Smooth muscle cell (in vitro differentiated cells): ENCODE measurements at regions not wholly inside any gene's neighbourhood (a gene's known extent, or its start where the extent isn't known, plus 50 kb on each side); places are given as distances from the start of the nearest gene placed in this dataset.
A peak's percentile ranks its signal among the peaks of the same experiment; 100 is the strongest.

Experiments used
- DNase-seq: peaks from one replicate; lab custom pipeline; 2025; ENCODE audit not compliant: unreplicated experiment; lab: John Stamatoyannopoulos, UW
- H2AFZ ChIP-seq: fragments of 200-600 bp; sonication (generic); 2 replicates; pipeline ENCODE4 v1.6.0; 2016; ENCODE audit warnings: antibody characterized with exemption, low read depth, mild to moderate bottlenecking
- H3F3A ChIP-seq: fragments of 200-600 bp; sonication (generic); 2 replicates; pipeline ENCODE4 v1.6.0; 2017; ENCODE audit warnings: antibody characterized with exemption, low read depth
- H3K27ac ChIP-seq: fragments of 200-600 bp; sonication (generic); 2 replicates; pipeline ENCODE4 v1.5.1; 2016; ENCODE audit warnings: low read depth, mild to moderate bottlenecking
- H3K27me3 ChIP-seq: fragments of 200-600 bp; sonication (generic); 2 replicates; pipeline ENCODE4 v1.6.1; 2016; ENCODE audit warnings: low read depth, mild to moderate bottlenecking
- H3K36me3 ChIP-seq: fragments of 200-600 bp; sonication (generic); 2 replicates; pipeline ENCODE4 v1.5.1; 2016; ENCODE audit warnings: low read depth
- H3K4me1 ChIP-seq: fragments of 200-600 bp; sonication (generic); 2 replicates; pipeline ENCODE4 v1.5.1; 2016; ENCODE audit warnings: low read depth
- H3K4me2 ChIP-seq: fragments of 200-600 bp; sonication (generic); 2 replicates; pipeline ENCODE4 v1.6.0; 2016; ENCODE audit warnings: mild to moderate bottlenecking
- H3K4me3 ChIP-seq: fragments of 200-600 bp; sonication (generic); 2 replicates; pipeline ENCODE4 v1.5.1; 2016; ENCODE audit warnings: mild to moderate bottlenecking
- H3K79me2 ChIP-seq: fragments of 200-600 bp; sonication (generic); 2 replicates; pipeline ENCODE4 v1.6.0; 2016; ENCODE audit warnings: low read depth, mild to moderate bottlenecking
- H3K9ac ChIP-seq: fragments of 200-600 bp; sonication (generic); 2 replicates; pipeline ENCODE4 v1.6.0; 2016; ENCODE audit warnings: low read depth
- H3K9me3 ChIP-seq: fragments of 200-600 bp; sonication (generic); replicated peaks from 2 replicates; pipeline ENCODE4 v1.5.1; 2016; ENCODE audit warnings: low read depth
- H4K20me1 ChIP-seq: fragments of 200-600 bp; sonication (generic); 2 replicates; pipeline ENCODE4 v1.6.0; 2016; ENCODE audit warnings: low read depth
- WGBS: methylation state at CpG from one replicate; pipeline ENCODE4 v1.1.7; 2016; ENCODE audit warnings: low lambda C conversion rate; 5-methylcytosine and 5-hydroxymethylcytosine counted together
- TF ChIP-seq, protein P1 (sequence below): fragments of 200-600 bp; sonication (generic); IDR thresholded peaks from 2 replicates; pipeline ENCODE4 v1.5.1; 2017; ENCODE audit warnings: borderline replicate concordance, mild to moderate bottlenecking, antibody characterized with exemption; ENCODE audit not compliant: insufficient read depth, poor library complexity, severe bottlenecking

DNA sequence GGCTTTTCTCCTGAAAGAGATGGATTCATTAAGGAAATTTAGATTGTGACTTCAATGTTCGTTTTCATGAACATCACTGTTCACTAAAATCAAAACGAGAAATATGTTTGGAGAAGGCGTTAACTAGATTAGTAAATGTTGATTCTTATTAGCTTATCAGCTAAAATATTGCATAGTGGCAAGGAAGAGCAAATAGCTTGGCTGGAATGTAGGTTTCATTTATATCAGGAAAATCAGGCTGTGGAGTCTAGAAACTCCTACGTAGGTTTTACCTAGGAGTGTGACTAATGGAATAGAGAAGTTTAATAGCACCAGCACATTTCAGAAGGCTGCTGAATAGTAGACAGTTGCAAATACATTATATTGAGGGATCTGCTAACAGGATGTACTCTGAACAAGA lies 344.9 kb downstream of the LIG4 start:
- Histone ChIP-seq H3K4me1 (peaks cover 8% of the 10 kb centered on the region), H3F3A (no peaks in the 10 kb centered on the region), H3K4me3 (no peak overlapping the region), H3K27me3 (peaks cover 40% of the 10 kb centered on the region), H4K20me1 (peaks cover 3% of the 10 kb centered on the region), H3K27ac (no peak overlapping the region), H3K4me2 (no peak overlapping the region), H3K36me3 (no peaks in the 10 kb centered on the region), H3K79me2 (no peaks in the 10 kb centered on the region), H3K9me3 (no peaks in the 10 kb centered on the region), H3K9ac (no peak overlapping the region), H2AFZ (no peak overlapping the region)
- whole genome bisulfite sequencing, result 82% methylated on average over 4 of the region's 4 CpGs
- TF ChIP-seq, protein P1, sequence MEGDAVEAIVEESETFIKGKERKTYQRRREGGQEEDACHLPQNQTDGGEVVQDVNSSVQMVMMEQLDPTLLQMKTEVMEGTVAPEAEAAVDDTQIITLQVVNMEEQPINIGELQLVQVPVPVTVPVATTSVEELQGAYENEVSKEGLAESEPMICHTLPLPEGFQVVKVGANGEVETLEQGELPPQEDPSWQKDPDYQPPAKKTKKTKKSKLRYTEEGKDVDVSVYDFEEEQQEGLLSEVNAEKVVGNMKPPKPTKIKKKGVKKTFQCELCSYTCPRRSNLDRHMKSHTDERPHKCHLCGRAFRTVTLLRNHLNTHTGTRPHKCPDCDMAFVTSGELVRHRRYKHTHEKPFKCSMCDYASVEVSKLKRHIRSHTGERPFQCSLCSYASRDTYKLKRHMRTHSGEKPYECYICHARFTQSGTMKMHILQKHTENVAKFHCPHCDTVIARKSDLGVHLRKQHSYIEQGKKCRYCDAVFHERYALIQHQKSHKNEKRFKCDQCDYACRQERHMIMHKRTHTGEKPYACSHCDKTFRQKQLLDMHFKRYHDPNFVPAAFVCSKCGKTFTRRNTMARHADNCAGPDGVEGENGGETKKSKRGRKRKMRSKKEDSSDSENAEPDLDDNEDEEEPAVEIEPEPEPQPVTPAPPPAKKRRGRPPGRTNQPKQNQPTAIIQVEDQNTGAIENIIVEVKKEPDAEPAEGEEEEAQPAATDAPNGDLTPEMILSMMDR, result no peak
- DNase-seq, result no peak

DNA sequence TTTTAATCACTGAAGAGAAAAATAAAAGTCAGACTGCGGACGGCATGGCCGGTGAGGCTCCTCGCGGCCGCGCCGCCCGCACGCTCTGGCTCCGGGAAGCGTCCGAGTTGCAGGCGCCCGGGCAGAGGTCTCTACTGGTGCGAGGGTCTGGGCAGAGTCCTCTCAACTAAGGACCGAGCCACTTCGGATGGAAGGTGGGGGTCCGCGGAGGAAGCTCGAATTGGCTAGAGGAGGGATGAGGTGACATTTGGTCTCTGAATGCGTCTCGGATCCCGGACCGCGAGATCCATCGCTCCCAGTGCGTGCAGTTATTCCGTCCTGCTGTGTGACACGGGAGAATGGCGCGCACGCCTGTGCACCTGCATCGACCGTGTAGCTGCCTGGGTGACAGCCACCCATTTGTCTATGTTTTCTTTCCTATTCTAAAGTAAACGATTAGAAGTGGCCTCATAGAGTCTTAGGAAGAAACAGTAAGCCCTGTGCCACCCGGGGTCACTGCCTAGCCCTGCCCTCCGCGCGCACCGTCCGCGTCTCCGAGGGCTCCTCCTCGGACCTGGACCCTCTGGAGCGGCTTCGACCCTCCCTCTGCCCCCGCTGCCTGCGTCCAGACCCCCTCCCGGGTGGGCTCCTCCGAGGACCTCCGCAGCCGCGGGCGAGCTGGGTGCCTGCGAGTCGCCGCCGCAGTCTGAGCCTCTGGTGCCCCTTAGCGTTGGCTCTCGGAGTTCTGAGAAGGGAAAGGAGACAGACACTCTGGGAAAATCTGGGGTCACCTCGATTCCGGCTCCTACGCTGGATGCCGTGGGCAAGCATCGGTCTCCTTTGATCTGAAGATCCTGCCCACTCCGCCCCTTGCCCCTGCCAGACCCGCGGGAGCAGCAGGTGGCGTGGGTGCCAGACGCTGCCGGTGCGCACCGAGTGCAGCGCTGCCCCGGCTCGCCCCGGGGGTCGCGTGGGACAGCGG lies 347.4 kb downstream of the LIG4 start:
- TF ChIP-seq, protein P1, result peak; percentile 43
- peak overlapping the region; percentile 95 for H3K4me2 ChIP-seq
- H3K27ac ChIP-seq, result no peak overlapping the region
- H3K36me3 ChIP-seq, result no peaks in the 10 kb centered on the region
- H3K27me3 ChIP-seq, result peaks cover 47% of the 10 kb centered on the region
- under 1% methylated on average over 81 of the region's 81 CpGs for WGBS
- H3F3A ChIP-seq, result no peaks in the 10 kb centered on the region
- peak overlapping the region; percentile 62 for H2AFZ ChIP-seq
- H3K9me3 ChIP-seq, result no peaks in the 10 kb centered on the region
- H3K79me2 ChIP-seq, result no peaks in the 10 kb centered on the region
- DNase-seq, result peak; percentile 21
- H3K9ac ChIP-seq, result no peak overlapping the region
- peak overlapping the region; percentile 66 for H3K4me3 ChIP-seq
- peaks cover 28% of the 10 kb centered on the region for H4K20me1 ChIP-seq
- H3K4me1 ChIP-seq, result peaks cover 8% of the 10 kb centered on the region

DNA sequence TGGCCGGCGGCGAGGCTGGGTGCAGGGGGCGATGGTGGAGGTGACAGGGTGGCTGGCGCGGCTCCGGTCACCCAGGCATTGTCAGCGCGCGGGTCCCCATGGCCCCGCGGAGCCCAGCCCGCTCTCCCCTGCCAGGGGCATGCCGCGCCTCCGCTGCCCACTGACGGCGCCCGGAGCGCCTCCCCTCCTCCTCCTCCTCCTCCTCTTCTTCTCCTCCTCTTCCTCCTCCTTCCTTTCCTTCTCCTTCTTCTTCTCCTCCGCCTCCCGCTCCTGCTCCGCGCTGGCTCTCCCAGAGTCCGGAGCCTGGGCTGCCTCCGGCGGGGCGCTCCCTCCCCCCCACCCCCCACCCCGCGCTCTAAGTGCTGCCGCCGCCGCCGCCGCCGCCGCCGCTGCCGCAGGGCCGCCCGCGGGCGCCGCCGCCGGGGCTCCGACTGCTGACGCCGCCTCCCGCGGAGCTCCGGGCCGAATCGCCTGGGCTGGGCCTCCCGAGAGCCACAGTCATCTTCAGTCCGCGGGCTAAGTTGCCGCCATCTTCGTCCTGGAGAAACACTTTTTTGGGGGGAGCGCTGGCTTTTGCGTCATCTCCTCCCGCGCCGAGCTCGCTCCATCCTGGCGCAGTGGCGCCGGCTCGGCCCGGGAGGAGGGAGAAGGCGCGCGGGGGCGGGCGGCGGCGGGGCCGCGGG lies 348.3 kb downstream of the LIG4 start:
- Histone ChIP-seq H3K4me2 (peak overlapping the region; percentile 95), H3K4me3 (peak overlapping the region; percentile 66), H3K79me2 (no peaks in the 10 kb centered on the region), H3K36me3 (no peaks in the 10 kb centered on the region), H3K9ac (no peak overlapping the region), H4K20me1 (peaks cover 28% of the 10 kb centered on the region), H3K27me3 (peaks cover 47% of the 10 kb centered on the region), H3K9me3 (no peaks in the 10 kb centered on the region), H3K4me1 (peaks cover 8% of the 10 kb centered on the region), H2AFZ (peak overlapping the region; percentile 81), H3K27ac (no peak overlapping the region), H3F3A (no peaks in the 10 kb centered on the region)
- TF ChIP-seq, protein P1, result no peak
- 0% methylated on average over 33 of the region's 79 CpGs for WGBS
- peak; percentile 14 for DNase-seq
